ENCODE measurements at regions not wholly inside any gene's neighbourhood (a gene's known extent, or its start where the extent isn't known, plus 50 kb on each side); places are given as distances from the start of the nearest gene placed in this dataset.

GRCh38 chr5:173670791-173671120, 54.3 kb upstream of the BOD1 start:
- H3K4me1 ChIP-seq, result peaks cover 18% of the 10 kb centered on the region
- no peaks in the 10 kb centered on the region for H3K27me3 ChIP-seq (ENCODE audit: low read depth)
- ATAC-seq, result no peak
- no peaks in the 10 kb centered on the region for H3K9me3 ChIP-seq
- no peak for DNase-seq
- no peaks in the 10 kb centered on the region for H3K36me3 ChIP-seq
- H3K4me3 ChIP-seq, result no peak overlapping the region
- intact Hi-C loops (cut with DNase I), result no loop called here
- peak overlapping the region; percentile 36 for H3K27ac ChIP-seq
- TF ChIP-seq CTCF (IDR thresholded peaks at IDR 0.05), result no peak

GRCh38 chr5:173671121-173671949, 54.9 kb upstream of the BOD1 start:
- H3K27ac ChIP-seq, result peak overlapping the region; percentile 36
- H3K9me3 ChIP-seq, result no peaks in the 10 kb centered on the region
- intact Hi-C loops (cut with DNase I), result no loop called here
- H3K27me3 ChIP-seq (ENCODE audit: low read depth), result no peaks in the 10 kb centered on the region
- peaks cover 18% of the 10 kb centered on the region for H3K4me1 ChIP-seq
- no peaks in the 10 kb centered on the region for H3K36me3 ChIP-seq
- H3K4me3 ChIP-seq, result no peak overlapping the region
- no peak for TF ChIP-seq CTCF (IDR thresholded peaks at IDR 0.05)
- DNase-seq, result peak; percentile 58
- peak in 1 of 2 donors; percentile 65 for ATAC-seq

GRCh38 chr5:173672166-173672565, 55.7 kb upstream of the BOD1 start:
- Histone ChIP-seq H3K27ac (no peak overlapping the region), H3K4me3 (no peak overlapping the region), H3K9me3 (no peaks in the 10 kb centered on the region), H3K4me1 (peaks cover 18% of the 10 kb centered on the region), H3K27me3 (ENCODE audit: low read depth) (no peaks in the 10 kb centered on the region), H3K36me3 (no peaks in the 10 kb centered on the region)
- DNase-seq (no peak), ATAC-seq (no peak)
- TF ChIP-seq CTCF (IDR thresholded peaks at IDR 0.05), result no peak
- intact Hi-C loops (cut with DNase I), result no loop called here

GRCh38 chr5:173672891-173673290, 56.4 kb upstream of the BOD1 start:
- Histone ChIP-seq H3K9me3 (no peaks in the 10 kb centered on the region), H3K4me1 (peaks cover 18% of the 10 kb centered on the region), H3K36me3 (no peaks in the 10 kb centered on the region), H3K27me3 (ENCODE audit: low read depth) (no peaks in the 10 kb centered on the region), H3K4me3 (no peak overlapping the region), H3K27ac (no peak overlapping the region)
- DNase-seq, result no peak
- TF ChIP-seq CTCF (IDR thresholded peaks at IDR 0.05), result no peak
- intact Hi-C loops (cut with DNase I), result no loop called here
- ATAC-seq, result no peak

GRCh38 chr5:173673295-173674101, 57.0 kb upstream of the BOD1 start:
- Histone ChIP-seq H3K36me3 (no peaks in the 10 kb centered on the region), H3K4me3 (no peak overlapping the region), H3K27ac (no peak overlapping the region), H3K4me1 (peaks cover 18% of the 10 kb centered on the region), H3K27me3 (ENCODE audit: low read depth) (no peaks in the 10 kb centered on the region), H3K9me3 (no peaks in the 10 kb centered on the region)
- ATAC-seq, result no peak
- DNase-seq, result no peak
- intact Hi-C loops (cut with DNase I), result no loop called here
- TF ChIP-seq CTCF (IDR thresholded peaks at IDR 0.05), result no peak
